ENCODE measurements at regions not wholly inside any gene's neighbourhood (a gene's known extent, or its start where the extent isn't known, plus 50 kb on each side); places are given as distances from the start of the nearest gene placed in this dataset.

DNA sequence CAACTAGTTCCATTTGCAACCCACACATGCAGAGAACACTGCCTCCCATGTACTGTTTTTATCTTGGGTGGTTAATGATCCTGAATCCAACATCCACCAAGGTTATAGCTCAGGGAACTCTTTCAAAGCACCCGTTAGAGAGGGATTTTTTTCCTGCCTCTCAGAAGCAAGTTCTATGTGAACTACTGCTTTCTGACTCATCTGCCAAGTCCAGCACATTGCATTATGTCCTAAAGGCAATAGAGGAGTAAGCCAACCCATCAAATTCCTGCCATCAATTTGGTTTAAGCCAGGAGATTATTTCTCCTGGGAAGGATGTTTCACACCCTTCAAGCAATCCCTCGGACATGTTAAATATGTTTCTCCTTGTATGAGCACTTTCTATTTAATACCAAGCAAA, 334.5 kb downstream of the GASK1B start:
- no peak for TF ChIP-seq CTCF (IDR thresholded peaks at IDR 0.05; ENCODE audit: low read length, missing control alignments)
- DNase-seq (ENCODE audit: low read depth) = no peak
- H3K4me3 ChIP-seq (replicated peaks; ENCODE audit: low read depth, low read length) = no peak overlapping the region

DNA sequence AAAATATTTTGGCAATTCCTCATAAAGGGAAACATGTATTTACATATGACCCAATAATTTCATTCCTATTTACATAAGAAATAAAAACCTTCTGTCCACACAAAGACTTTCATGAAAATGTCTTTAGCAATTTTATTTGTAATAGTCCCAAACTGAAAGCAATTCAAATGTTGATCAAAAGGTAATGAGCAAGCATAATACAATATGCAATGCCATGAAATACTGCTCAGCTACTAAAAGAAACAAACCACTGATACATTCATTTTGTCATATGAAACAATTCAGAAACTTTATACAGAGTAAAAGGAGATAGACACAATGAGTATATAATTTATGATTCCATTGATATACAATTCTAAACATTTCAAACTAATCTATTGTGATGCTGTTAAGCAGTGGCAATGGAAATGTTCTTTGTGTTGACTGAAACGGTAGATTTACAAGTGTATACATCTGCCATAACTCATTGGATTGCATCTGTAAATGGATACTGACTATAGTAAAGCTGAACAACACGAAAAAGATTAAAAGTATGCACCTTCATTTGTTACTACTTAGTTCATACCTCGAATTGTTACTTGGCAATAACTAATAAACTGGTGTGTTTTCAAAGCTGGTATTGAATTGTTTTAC, 335.6 kb downstream of the GASK1B start:
- DNase-seq (ENCODE audit: low read depth) = no peak
- TF ChIP-seq CTCF (IDR thresholded peaks at IDR 0.05; ENCODE audit: low read length, missing control alignments) = no peak
- no peak overlapping the region for H3K4me3 ChIP-seq (replicated peaks; ENCODE audit: low read depth, low read length)

DNA sequence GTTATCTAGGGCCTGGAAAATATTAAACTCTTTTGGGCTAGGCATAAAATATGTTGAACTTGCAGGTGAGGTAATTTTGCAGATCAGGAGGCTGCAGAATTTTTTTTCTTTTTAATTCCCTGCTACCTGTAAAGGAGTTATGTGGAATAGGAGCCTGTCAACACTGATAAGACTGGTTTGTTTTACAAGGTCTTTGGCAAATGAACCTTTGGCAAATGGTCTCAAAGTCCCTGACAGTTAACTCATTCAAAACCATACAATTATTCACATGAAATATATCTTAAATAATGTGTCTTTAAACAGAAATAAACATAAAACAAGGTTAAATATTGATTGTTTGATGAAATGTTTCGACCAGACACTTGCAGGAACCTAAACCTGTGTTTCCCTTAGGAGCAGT, 340.2 kb downstream of the GASK1B start:
- no peak for TF ChIP-seq CTCF (IDR thresholded peaks at IDR 0.05; ENCODE audit: low read length, missing control alignments)
- H3K4me3 ChIP-seq (replicated peaks; ENCODE audit: low read depth, low read length) = no peak overlapping the region
- no peak for DNase-seq (ENCODE audit: low read depth)

- no peak for DNase-seq (ENCODE audit: low read depth)
- TF ChIP-seq CTCF (IDR thresholded peaks at IDR 0.05; ENCODE audit: low read length, missing control alignments) = no peak
- no peak overlapping the region for H3K4me3 ChIP-seq (replicated peaks; ENCODE audit: low read depth, low read length)
These were observed 348.8 kb downstream of the GASK1B start for GRCh38 chr4:157824021-157824420.

- TF ChIP-seq CTCF (IDR thresholded peaks at IDR 0.05; ENCODE audit: low read length, missing control alignments) = no peak
- no peak for DNase-seq (ENCODE audit: low read depth)
- H3K4me3 ChIP-seq (replicated peaks; ENCODE audit: low read depth, low read length) = no peak overlapping the region
These were observed 351.0 kb downstream of the GASK1B start for GRCh38 chr4:157821814-157822213.

DNA sequence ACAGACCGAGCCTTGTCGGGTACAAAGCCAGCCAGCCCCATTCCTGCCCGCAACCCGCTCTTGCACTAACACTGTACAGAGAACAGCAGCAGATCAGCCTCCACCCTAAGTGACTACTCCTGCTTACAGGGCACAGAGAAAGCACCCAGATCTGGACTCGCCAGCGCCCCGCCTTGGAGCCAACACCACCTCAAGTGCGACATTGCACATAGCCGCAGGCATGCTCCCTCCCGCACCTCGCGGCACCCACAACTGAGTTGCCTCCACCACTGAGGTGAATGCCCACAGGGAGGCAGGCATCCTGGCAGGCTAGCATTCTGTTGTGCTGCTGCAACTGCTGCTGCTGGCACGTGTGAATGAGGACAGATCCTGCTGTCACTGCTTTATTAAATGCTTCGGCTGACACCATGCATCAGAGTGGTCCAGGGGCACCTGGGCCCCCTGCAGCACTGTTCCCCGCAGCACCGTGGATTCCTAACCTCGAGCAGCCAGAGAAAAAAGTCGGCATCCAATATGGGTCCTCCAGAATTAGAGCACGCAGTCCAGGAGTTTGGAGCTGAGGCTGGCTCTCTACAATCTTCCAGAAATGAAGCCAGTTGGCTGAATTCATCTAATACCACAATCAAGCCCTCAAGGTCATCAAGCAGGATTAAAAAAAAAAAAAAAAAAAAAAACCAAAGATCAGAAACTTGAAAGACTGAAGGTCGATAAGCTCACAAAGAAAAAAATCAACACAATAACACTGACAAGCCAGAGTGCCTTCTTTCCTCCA, 352.9 kb downstream of the GASK1B start:
- DNase-seq (ENCODE audit: low read depth) = no peak

More for the DNA sequence above, 352.9 kb downstream of the GASK1B start:
- no peak for TF ChIP-seq CTCF (IDR thresholded peaks at IDR 0.05; ENCODE audit: low read length, missing control alignments)
- H3K4me3 ChIP-seq (replicated peaks; ENCODE audit: low read depth, low read length) = no peak overlapping the region

Measured in fibroblast of pulmonary artery (primary cell).